BJ (cell line): ENCODE measurements at regions not wholly inside any gene's neighbourhood (a gene's known extent, or its start where the extent isn't known, plus 50 kb on each side); places are given as distances from the start of the nearest gene placed in this dataset.

Experiments used
- CTCF ChIA-PET: fragments of 350-600 bp; formaldehyde crosslinking; extraction: SDS; loops from one replicate; lab custom pipeline; 2021; ENCODE audit warnings: antibody characterized with exemption, inconsistent platforms; lab: Yijun Ruan, JAX
- POLR2A ChIA-PET: fragments of 300-600 bp; sonication (Branson Sonifier 250); formaldehyde crosslinking; extraction: SDS; loops from one replicate; lab custom pipeline; 2021; ENCODE audit warnings: antibody characterized with exemption; lab: Charles Lee
- DNase-seq: peaks from one replicate; pipeline ENCODE4 v3.0.0-alpha.2; 2011; ENCODE audit warnings: low read depth
- H3K27me3 ChIP-seq: 2 replicates; pipeline ENCODE4 v1.6.0; 2011; ENCODE audit warnings: low read length; ENCODE audit not compliant: control insufficient read depth, insufficient read depth
- H3K36me3 ChIP-seq: 2 replicates; pipeline ENCODE4 v1.5.1; 2011; ENCODE audit warnings: low read length; ENCODE audit not compliant: control insufficient read depth, insufficient read depth
- H3K4me3 ChIP-seq: 2 replicates; pipeline ENCODE4 v1.5.1; 2011; ENCODE audit warnings: low read depth, mild to moderate bottlenecking, control low read depth, low read length
- CTCF ChIP-seq: IDR thresholded peaks from 2 replicates; pipeline ENCODE4 v1.5.1; 2011; ENCODE audit warnings: low read depth, mild to moderate bottlenecking, control low read depth, inconsistent platforms, low read length, moderate library complexity; ENCODE audit not compliant: insufficient read depth

- Histone ChIP-seq H3K27me3 (no peaks in the 10 kb centered on the region), H3K4me3 (no peak overlapping the region), H3K36me3 (no peaks in the 10 kb centered on the region)
- TF ChIP-seq CTCF = no peak
- POLR2A ChIA-PET = no interaction called here
- CTCF ChIA-PET = interaction anchor here (0.9 kb wide), 1 partner anchor 15 kb away, joined by 4 read pairs; no protein-coding TSS in a partner anchor
- DNase-seq = no peak
Measured at GRCh38 chr2:83517727-83518368, 941.2 kb downstream of the SUCLG1 start.

GRCh38 chr2:83516503-83516902, 942.6 kb downstream of the SUCLG1 start:
- no peak for DNase-seq
- Histone ChIP-seq H3K27me3 (no peaks in the 10 kb centered on the region), H3K36me3 (no peaks in the 10 kb centered on the region), H3K4me3 (no peak overlapping the region)
- ChIA-PET POLR2A (no interaction called here), CTCF (no interaction called here)
- TF ChIP-seq CTCF = no peak

- H3K27me3 ChIP-seq = no peaks in the 10 kb centered on the region
- no peaks in the 10 kb centered on the region for H3K36me3 ChIP-seq
- POLR2A ChIA-PET = no interaction called here
- H3K4me3 ChIP-seq = no peak overlapping the region
- CTCF ChIA-PET = no interaction called here
- no peak for DNase-seq
- no peak for TF ChIP-seq CTCF
Measured at GRCh38 chr2:83487451-83487850, 971.6 kb downstream of the SUCLG1 start.

GRCh38 chr2:83481436-83481835, 977.6 kb downstream of the SUCLG1 start:
- H3K27me3 ChIP-seq = no peaks in the 10 kb centered on the region
- TF ChIP-seq CTCF = no peak
- DNase-seq = no peak
- no peak overlapping the region for H3K4me3 ChIP-seq
- ChIA-PET POLR2A (no interaction called here), CTCF (no interaction called here)
- H3K36me3 ChIP-seq = no peaks in the 10 kb centered on the region

GRCh38 chr2:83478037-83478436, 981.0 kb downstream of the SUCLG1 start:
- H3K36me3 ChIP-seq = no peaks in the 10 kb centered on the region
- POLR2A ChIA-PET = no interaction called here
- no peak for DNase-seq
- no peak for TF ChIP-seq CTCF
- no peaks in the 10 kb centered on the region for H3K27me3 ChIP-seq
- CTCF ChIA-PET = no interaction called here
- no peak overlapping the region for H3K4me3 ChIP-seq
